ENCODE measurements at regions not wholly inside any gene's neighbourhood (a gene's known extent, or its start where the extent isn't known, plus 50 kb on each side); places are given as distances from the start of the nearest gene placed in this dataset.

DNA sequence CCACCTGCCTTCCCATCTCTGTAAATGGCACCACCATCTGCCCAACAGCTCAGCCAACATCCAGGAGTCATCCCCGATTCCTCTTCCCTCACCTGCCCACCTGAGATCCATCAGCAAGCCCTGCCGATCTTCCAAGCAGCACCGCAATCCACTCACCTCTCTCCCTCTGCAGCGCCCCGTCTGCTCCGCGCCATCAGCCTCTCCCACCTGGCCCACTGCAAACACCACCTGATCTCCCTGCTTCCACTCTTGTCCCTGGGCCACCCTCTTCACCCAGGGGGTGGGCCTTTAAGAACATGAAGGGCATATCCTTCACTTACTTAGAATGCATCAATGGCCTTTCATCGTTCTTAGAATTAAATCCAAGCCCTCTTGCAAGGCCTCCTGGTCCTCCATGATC, 457.3 kb upstream of the SULF2 start:
- TF ChIP-seq, protein P1, sequence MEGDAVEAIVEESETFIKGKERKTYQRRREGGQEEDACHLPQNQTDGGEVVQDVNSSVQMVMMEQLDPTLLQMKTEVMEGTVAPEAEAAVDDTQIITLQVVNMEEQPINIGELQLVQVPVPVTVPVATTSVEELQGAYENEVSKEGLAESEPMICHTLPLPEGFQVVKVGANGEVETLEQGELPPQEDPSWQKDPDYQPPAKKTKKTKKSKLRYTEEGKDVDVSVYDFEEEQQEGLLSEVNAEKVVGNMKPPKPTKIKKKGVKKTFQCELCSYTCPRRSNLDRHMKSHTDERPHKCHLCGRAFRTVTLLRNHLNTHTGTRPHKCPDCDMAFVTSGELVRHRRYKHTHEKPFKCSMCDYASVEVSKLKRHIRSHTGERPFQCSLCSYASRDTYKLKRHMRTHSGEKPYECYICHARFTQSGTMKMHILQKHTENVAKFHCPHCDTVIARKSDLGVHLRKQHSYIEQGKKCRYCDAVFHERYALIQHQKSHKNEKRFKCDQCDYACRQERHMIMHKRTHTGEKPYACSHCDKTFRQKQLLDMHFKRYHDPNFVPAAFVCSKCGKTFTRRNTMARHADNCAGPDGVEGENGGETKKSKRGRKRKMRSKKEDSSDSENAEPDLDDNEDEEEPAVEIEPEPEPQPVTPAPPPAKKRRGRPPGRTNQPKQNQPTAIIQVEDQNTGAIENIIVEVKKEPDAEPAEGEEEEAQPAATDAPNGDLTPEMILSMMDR (IDR thresholded peaks at IDR 0.05), result no peak
- TF ChIP-seq POLR2A (IDR thresholded peaks at IDR 0.05), result no peak
